Astrocyte (in vitro differentiated cells and primary cell): ENCODE measurements at regions not wholly inside any gene's neighbourhood (a gene's known extent, or its start where the extent isn't known, plus 50 kb on each side); places are given as distances from the start of the nearest gene placed in this dataset.
"Not testable (repeated sequence)": the region's sequence is repeated elsewhere in the genome, so short reads cannot be mapped to it uniquely, and the experiment has no call there.

Experiments
- DNase-seq: peaks from one replicate; pipeline ENCODE4 v3.0.0-alpha.2; 2010; ENCODE audit warnings: low read depth
- FAIRE-seq: peaks from 2 replicates; lab custom pipeline; 2011; peaks lifted over from hg19 to GRCh38; lab: Jason Lieb, UNC
- H2AFZ ChIP-seq: 2 replicates; pipeline ENCODE4 v1.6.0; 2012; ENCODE audit warnings: low read depth, low read length, inconsistent platforms
- H3K27ac ChIP-seq: 2 replicates; pipeline ENCODE4 v1.5.1; 2011; ENCODE audit warnings: low read depth, low read length, inconsistent platforms
- H3K27me3 ChIP-seq: 2 replicates; pipeline ENCODE4 v1.6.0; 2011; ENCODE audit warnings: low read length, inconsistent platforms; ENCODE audit not compliant: insufficient read depth
- H3K36me3 ChIP-seq: 2 replicates; pipeline ENCODE4 v1.5.1; 2011; ENCODE audit warnings: low read length, inconsistent platforms; ENCODE audit not compliant: insufficient read depth
- H3K4me1 ChIP-seq: 2 replicates; pipeline ENCODE4 v1.5.1; 2011; ENCODE audit warnings: low read length, inconsistent platforms; ENCODE audit not compliant: insufficient read depth
- H3K4me2 ChIP-seq: 2 replicates; pipeline ENCODE4 v1.6.0; 2012; ENCODE audit warnings: low read length, inconsistent platforms
- H3K4me3 ChIP-seq: 2 replicates; pipeline ENCODE4 v1.5.1; 2011; ENCODE audit warnings: low read depth, mild to moderate bottlenecking, low read length, inconsistent platforms; ENCODE audit not compliant: insufficient read depth
- H3K79me2 ChIP-seq: 2 replicates; pipeline ENCODE4 v1.6.0; 2012; ENCODE audit warnings: mild to moderate bottlenecking, low read length, inconsistent platforms; ENCODE audit not compliant: insufficient read depth
- H3K9ac ChIP-seq: 2 replicates; pipeline ENCODE4 v1.6.0; 2012; ENCODE audit warnings: mild to moderate bottlenecking, low read length, inconsistent platforms
- H3K9me3 ChIP-seq: 2 replicates; pipeline ENCODE4 v1.5.1; 2012; ENCODE audit warnings: low read depth, mild to moderate bottlenecking, low read length, inconsistent platforms; ENCODE audit not compliant: insufficient read depth
- H4K20me1 ChIP-seq: 2 replicates; pipeline ENCODE4 v1.6.0; 2012; ENCODE audit warnings: low read length, inconsistent platforms; ENCODE audit not compliant: insufficient read depth
- H3K27ac Mint-ChIP-seq: one replicate; pipeline ENCODE4 v1.8.0; 2021; ENCODE audit warnings: mild to moderate bottlenecking, mixed read lengths; ENCODE audit not compliant: unreplicated experiment
- H3K27me3 Mint-ChIP-seq: one replicate; pipeline ENCODE4 v1.8.0; 2021; ENCODE audit warnings: low read depth, mixed read lengths; ENCODE audit not compliant: unreplicated experiment
- H3K36me3 Mint-ChIP-seq: one replicate; pipeline ENCODE4 v1.8.0; 2021; ENCODE audit warnings: low read depth, mixed read lengths; ENCODE audit not compliant: unreplicated experiment
- H3K4me1 Mint-ChIP-seq: one replicate; pipeline ENCODE4 v1.8.0; 2021; ENCODE audit warnings: low read depth, mixed read lengths; ENCODE audit not compliant: unreplicated experiment
- H3K4me3 Mint-ChIP-seq: one replicate; pipeline ENCODE4 v1.8.0; 2021; ENCODE audit warnings: mild to moderate bottlenecking, moderate library complexity, mixed read lengths; ENCODE audit not compliant: unreplicated experiment
- H3K9me3 Mint-ChIP-seq: one replicate; pipeline ENCODE4 v1.8.0; 2021; ENCODE audit warnings: mild to moderate bottlenecking, mixed read lengths; ENCODE audit not compliant: unreplicated experiment

DNA sequence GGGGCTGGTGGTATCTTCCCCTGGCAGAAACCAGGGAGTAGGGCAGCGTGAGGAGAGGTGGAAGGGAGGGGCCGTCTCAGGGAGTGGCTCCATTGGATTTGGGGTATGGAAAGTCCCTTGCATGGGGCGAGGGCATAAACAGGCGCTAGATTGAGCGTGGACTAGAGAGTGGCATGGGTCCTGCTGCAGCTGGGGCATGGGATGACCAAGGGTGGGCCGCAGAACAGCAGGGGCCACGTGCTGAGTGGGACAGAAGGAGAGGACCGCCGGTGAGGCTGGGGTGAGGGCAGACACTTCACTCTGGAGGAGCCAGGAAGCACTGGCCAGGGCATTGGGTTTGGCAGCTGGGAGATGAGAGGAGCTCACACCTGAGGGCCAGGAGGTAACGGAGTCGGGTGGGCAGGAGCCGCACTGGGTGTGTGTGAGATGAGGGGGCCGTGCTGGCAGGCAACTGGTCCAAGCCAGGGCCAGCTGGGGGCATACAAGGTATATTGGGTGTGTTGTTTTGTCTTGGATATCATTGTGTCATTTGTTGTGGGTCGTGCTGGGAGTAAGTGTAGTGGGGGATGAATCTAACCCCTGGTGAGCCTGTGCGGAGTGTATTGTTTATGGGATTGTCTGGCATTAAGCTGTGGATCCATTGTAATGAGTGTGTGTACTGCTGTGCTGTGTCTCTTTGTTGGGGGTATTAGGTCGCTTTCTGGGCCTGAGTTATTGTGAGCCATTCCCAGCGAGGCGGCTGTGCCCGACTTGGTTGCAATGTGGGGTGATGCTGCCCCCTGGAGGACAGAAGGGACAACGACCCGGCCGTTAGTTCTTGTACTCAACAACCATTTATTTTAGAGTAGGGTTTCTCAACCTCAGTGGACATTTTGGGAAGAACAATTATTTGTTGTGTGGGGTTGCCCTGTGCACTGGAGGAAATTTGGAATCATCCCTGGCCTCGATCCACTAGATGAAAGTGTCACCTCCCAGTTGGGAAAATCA is 115.3 kb downstream of the ZNF267 start:
- H2AFZ ChIP-seq, FAIRE-seq, H3K4me3 ChIP-seq, H3K27ac ChIP-seq, H3K9ac ChIP-seq, H3K79me2 ChIP-seq, H3K4me2 ChIP-seq, H3K36me3 Mint-ChIP-seq, H3K27me3 Mint-ChIP-seq, H3K27me3 ChIP-seq, H3K36me3 ChIP-seq, H3K4me1 Mint-ChIP-seq, H3K4me3 Mint-ChIP-seq, H3K9me3 ChIP-seq, H3K9me3 Mint-ChIP-seq, DNase-seq, H4K20me1 ChIP-seq, H3K4me1 ChIP-seq, H3K27ac Mint-ChIP-seq: not testable (repeated sequence)

DNA sequence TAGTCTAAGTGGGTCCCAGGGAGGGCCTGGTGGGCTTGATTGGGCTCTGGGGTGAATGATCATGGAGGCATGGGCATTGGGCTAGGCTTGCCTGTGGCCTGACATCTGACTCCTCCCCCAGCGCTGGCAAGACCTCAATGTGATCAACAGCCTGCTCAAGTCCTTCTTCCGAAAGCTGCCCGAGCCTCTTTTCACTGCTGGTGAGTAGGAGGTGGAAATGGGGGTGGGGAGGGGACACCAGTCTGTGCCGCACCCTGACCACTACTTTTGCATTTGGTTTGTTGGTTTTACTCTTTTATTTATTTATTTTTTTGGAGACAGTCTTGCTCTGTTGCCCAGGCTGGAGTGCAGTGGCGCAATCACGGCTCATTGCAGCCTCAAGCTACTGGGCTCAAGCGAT is 116.7 kb downstream of the ZNF267 start:
- FAIRE-seq, H3K27ac Mint-ChIP-seq, H3K4me3 ChIP-seq, DNase-seq, H3K9ac ChIP-seq, H3K9me3 Mint-ChIP-seq, H4K20me1 ChIP-seq, H3K4me1 Mint-ChIP-seq, H3K9me3 ChIP-seq, H2AFZ ChIP-seq, H3K4me3 Mint-ChIP-seq, H3K36me3 Mint-ChIP-seq, H3K79me2 ChIP-seq, H3K4me2 ChIP-seq, H3K27me3 Mint-ChIP-seq, H3K27me3 ChIP-seq, H3K4me1 ChIP-seq, H3K36me3 ChIP-seq, H3K27ac ChIP-seq: not testable (repeated sequence)

DNA sequence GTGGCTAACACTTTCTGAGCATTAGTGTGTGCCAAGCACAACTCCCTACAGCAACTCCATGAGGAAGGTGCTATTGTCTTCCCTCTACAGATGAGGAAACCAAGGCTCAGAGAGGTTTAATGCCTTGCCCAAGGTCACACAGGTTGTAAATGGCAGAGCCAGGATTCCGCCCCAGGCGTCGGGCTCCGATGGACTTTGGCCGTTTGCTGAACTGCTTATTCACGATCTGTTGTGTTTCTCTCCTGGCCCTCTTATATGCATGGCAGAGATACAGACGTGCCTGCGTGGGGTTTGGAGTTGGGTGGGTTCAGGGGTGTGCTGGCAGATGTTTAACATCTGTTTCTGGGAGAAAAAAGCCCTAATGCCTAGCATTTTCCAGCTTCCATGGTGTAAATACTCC is 117.4 kb downstream of the ZNF267 start:
- FAIRE-seq, H3K27ac Mint-ChIP-seq, H3K4me1 ChIP-seq, H3K4me1 Mint-ChIP-seq, H3K9me3 ChIP-seq, H3K4me3 ChIP-seq, DNase-seq, H4K20me1 ChIP-seq, H3K4me3 Mint-ChIP-seq, H3K9me3 Mint-ChIP-seq, H3K27ac ChIP-seq, H3K4me2 ChIP-seq, H2AFZ ChIP-seq, H3K36me3 ChIP-seq, H3K36me3 Mint-ChIP-seq, H3K79me2 ChIP-seq, H3K27me3 ChIP-seq, H3K9ac ChIP-seq, H3K27me3 Mint-ChIP-seq: not testable (repeated sequence)

DNA sequence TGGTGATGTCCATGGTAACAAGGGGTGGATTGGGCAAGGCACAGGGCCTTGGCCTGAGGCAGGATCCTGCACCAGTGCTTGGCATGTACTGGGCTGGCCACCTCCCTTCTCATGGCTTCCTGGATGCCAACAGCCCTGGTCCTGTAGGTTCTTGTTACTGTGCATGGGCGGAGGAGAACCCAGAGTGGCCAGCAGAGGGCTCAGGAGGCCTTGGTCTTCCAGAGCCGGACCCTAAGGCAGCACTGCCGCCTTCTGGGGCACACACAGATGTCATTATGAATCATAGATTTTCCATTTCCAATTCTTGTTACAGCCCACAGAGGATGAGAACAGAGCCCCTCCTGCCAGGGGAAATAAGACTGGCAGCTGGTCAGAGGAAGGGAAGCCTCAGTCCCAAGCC is 122.7 kb downstream of the ZNF267 start:
- not testable (repeated sequence) for H3K27me3 Mint-ChIP-seq, H3K27me3 ChIP-seq, H4K20me1 ChIP-seq, H3K4me3 ChIP-seq, H3K4me1 ChIP-seq, H2AFZ ChIP-seq, H3K36me3 ChIP-seq, H3K9me3 ChIP-seq, H3K27ac ChIP-seq, H3K9ac ChIP-seq, H3K79me2 ChIP-seq, FAIRE-seq, H3K4me2 ChIP-seq, H3K4me1 Mint-ChIP-seq, H3K27ac Mint-ChIP-seq, H3K9me3 Mint-ChIP-seq, H3K36me3 Mint-ChIP-seq, H3K4me3 Mint-ChIP-seq, DNase-seq

DNA sequence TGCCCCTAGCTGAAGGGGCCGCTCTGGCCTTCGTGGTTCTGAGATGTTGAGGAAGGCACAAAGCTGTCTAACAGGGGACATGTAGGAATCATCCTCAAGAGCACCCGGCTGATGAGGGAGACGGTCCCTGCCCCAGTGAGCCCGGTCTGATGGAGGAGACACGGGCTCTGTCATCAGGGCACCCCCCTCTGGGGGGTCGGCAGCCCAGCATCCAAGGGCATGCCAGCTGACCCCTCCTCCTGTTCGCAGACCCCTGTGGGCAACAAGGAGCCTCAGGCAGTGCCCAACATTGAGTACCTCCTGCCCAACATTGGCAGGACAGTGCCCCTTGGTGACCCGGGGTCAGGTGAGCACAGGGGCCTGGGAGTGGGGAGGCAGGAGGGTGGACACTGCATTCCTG is 128.9 kb downstream of the ZNF267 start:
- not testable (repeated sequence) for H3K4me3 Mint-ChIP-seq, H3K27ac ChIP-seq, DNase-seq, H3K4me3 ChIP-seq, H3K4me1 ChIP-seq, H2AFZ ChIP-seq, H3K4me1 Mint-ChIP-seq, H3K27me3 ChIP-seq, H3K27me3 Mint-ChIP-seq, H3K9ac ChIP-seq, H3K36me3 ChIP-seq, H3K9me3 ChIP-seq, H3K36me3 Mint-ChIP-seq, H3K79me2 ChIP-seq, FAIRE-seq, H3K27ac Mint-ChIP-seq, H3K4me2 ChIP-seq, H3K9me3 Mint-ChIP-seq, H4K20me1 ChIP-seq

DNA sequence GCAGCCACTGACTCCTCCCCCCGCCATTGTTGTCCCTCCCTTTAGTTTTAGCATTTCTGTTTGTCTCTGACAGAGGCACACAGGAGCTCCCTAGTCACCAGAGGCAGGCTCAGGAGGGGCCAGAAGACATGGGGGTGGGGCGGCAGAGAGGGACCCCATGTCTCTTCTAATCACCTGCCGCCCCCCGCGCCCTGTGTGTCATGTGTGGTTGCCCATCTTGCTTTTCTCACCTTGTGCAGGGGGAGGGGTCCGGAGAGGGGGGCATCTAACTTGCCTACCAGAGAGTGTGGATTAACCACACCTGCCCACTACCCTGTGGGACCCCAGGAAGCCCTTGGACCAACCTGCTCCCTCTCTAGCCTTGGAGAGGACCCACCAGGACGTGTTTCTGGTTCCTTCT is 130.2 kb downstream of the ZNF267 start:
- not testable (repeated sequence) for H4K20me1 ChIP-seq, H3K27ac ChIP-seq, H3K36me3 Mint-ChIP-seq, H3K4me2 ChIP-seq, H3K4me1 Mint-ChIP-seq, H3K36me3 ChIP-seq, H3K9ac ChIP-seq, H3K27ac Mint-ChIP-seq, DNase-seq, FAIRE-seq, H3K4me3 Mint-ChIP-seq, H3K9me3 ChIP-seq, H3K4me1 ChIP-seq, H2AFZ ChIP-seq, H3K27me3 Mint-ChIP-seq, H3K27me3 ChIP-seq, H3K9me3 Mint-ChIP-seq, H3K79me2 ChIP-seq, H3K4me3 ChIP-seq
